NOMO-1 treated with DMSO at 0.1 percent for 48 hours (cell line): ENCODE measurements at regions not wholly inside any gene's neighbourhood (a gene's known extent, or its start where the extent isn't known, plus 50 kb on each side); places are given as distances from the start of the nearest gene placed in this dataset.
A peak's percentile ranks its signal among the peaks of the same experiment; 100 is the strongest.

Experiments used
- DNase-seq: peaks from one replicate; lab custom pipeline; 2025; ENCODE audit not compliant: unreplicated experiment; lab: John Stamatoyannopoulos, UW

DNA sequence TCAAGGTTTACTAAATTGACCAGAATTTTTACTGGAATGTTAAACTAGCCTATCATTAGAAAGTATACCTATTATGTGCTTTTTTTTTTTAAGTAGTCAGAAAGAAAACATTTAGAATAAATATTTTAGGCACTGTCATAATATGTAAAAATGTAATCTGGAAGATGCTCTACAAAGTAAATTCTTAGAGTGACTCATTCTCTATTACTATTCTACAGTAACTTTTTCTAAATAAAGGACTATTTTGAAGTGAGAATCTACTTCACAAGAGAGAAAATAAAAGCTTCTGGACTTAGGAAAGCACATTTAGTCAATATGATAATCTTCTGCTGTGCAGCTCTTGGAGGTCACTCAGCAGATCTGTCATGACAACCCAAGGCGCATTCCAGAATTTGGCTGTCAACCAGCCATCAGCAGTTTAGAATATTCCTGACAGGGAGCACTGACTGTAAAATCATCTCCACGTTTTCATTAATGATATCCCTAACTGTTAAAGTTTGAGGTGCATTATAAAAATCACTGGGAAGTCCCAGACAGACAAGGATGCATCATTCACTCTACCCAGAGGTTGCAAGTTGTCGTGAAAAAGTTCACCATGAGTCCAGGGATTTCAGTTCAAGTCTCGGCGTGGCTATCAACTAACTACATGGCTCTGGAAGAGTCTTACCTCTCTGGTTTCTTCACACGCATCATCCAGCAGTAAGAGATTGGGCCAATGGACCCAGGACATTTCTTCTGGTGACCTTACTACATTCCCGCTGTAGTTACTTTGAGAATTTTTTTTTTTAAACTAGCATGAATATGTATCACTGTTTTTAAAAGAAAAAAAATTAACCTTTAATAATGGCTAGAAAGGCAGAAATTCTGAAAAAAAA lies 374.9 kb downstream of the GJA1 start:
- DNase-seq = no peak

DNA sequence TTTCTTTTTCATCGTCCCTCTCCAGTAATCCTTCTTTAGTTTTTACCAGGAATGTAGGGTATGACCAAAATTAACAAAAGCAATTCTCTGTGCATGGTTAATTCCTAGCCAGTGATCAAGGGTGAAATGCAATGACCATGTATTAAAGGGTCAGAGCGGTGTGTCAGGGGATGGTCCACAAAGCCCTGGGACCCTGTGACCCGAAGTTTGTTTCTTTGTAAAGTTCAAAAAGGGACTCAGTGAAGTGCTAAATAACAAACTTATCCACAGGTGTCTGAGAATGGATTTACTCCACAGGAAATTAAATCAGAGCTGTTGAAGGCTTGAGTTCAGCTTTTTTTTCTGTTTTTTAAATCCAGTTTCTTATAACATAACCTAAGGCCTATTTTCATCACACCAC lies 375.7 kb downstream of the GJA1 start:
- DNase-seq = no peak

DNA sequence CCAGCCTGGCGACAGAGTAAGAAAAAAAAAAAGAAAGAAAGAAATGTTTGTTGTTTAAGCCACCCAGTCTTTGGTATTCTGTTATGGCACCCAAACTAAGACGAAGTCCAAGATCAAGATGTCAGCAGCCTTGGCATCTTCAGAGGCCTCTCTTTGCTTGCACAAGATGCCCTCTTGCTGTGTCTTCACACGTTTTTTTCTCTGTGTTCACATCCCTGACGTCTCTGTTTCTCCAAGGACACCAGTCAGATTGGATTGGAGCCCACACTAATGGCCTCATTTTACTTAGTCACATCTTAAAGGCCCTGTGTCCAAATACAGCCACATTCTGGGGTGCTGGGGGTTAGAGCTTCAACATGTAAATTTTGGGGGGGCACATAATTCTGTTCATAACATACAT lies 380.9 kb downstream of the GJA1 start:
- no peak for DNase-seq

DNA sequence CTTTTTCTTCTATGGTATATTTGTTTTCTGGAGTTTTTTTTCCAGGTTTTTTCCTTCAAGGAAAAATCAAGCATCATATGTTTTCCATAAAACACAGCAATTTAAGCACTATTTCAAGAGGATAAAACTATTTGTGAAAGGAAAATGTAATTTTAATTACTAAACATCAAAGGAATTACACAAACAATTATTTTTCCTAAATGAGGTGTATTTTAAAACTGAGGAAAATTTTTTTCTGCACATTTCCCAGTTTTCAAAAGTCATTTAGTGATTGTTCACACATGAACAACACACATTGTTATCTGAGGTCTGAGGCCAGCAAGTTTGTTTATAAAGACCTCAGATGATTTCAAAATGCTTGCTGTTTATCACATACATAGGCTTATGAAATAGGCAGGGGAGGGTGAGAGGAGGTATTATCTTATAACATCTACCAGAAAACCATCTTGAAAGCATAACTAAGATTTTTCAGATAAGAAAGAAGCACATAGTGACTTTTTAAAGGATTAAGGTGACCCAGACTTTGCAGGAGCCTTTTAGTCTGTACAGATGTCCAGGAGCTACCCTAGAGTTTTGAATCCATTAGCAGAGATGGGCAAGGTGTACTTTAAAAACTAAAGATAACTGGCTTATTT lies 381.6 kb downstream of the GJA1 start:
- DNase-seq = no peak

DNA sequence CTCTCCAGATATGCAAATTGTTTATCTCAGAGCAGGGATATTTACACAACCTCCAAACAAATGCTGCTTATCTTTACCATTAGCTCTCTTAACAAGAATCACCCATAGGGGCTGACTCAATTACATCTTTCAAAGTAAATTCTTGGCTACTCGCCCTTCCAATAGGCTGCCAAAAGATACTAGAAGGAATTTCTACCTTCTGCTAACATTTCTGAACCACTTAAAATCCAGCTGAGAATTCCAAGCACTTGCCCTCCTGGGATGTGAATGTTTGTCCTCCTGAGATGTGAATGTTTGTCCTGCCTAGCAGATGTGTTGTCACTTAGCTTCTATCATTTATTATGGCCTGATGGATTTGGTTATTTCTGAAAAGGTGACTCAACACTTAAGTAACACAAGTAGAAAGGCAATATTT lies 388.0 kb downstream of the GJA1 start:
- no peak for DNase-seq

DNA sequence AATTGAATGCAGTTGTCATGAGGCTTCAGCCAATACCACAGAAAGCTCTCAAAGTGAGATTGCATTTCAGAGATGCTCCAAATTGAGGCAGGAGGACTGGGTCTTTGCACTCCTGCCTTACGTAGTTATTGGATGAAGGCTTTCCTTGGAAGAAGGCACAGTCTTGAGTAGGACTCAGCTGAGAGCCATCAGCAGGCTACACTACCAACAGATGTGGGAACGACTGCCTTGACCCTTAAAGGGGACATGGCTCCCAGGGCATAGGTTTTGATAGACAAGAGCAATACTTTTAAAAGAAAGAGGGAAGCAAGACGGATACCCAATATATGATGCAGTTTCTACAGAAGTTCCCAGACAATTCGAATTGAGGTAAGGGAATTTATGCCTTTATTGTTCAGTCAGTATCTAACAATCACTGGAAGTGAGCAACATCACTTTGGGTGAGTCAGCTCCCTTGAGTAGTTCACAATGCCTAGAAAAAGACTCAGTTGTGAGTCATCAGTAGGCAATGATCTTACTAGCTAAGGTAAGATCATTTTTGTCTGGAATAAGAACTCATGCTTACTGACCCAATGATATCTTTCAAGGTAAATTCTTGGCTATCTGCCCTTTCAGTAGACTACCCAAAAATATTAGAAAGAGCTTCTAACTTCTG lies 390.8 kb downstream of the GJA1 start:
- no peak for DNase-seq

DNA sequence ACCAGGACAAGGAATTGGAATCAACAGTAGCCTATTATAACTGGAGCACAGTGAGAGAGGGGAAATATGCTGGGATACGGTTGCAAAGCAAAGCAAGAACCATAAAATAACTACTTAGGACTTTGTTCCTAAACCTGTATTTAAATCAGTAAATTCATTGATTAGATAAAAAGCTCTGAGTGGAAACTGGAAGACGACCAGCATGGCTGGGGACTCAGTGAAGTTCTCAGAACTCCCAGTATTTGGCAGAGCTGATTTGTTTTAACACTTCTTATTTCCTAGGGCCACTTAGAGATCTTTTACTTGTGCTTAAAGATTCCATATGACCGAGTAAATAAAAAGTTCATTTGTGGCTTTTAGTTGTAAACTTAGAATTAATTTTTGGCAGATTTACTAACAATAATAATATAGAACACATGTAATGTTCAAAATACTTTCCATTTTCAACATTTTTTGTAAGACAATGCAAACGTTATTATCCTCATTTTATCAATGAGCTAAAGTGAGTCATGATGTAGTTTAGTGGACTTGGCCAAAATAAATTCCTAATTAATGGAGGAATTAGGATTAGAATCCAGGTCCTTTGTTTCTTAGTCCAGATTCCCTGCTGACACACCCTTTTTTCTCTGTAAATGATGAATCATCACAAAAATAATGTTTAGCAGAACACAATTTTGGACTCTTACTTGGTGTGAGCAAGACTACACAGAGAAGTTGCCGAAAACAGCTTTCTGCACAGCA lies 392.9 kb downstream of the GJA1 start:
- DNase-seq = no peak

DNA sequence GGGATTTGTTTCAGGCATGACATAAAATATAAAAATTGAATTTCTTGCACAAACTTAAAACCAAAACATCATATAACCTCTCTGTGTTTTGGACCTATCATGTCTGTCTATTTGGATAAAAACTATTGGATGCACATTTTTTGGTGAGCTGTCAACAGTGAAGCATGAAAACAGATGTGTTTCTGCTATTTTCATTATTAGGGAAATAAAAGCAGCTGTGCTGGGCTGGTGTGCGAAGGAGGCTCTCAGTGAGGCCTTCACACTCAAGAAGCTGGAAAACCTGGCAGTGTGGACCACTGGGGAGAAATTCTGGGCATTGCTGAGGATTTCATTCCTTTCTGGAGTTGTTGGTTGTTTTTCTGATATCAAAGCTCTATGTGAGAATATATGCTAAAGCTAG lies 395.3 kb downstream of the GJA1 start:
- DNase-seq = no peak

DNA sequence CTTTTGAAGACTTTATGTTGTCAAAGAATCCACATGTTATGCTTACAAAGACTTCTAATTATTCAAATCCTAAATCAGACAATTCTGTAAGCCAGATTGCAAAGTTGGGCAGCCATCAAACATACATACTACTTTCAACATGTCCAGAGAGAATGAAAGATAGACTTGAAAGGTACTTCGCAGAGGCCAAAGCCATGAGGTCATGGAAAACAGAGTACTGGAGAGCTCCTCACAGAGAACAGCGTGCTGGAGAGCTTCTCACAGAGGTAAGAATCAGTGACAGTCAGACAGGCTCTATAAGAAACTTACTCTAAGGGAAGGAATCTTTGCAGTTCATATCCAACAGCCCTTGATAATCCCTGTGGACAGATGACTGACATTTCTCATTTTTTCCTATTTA lies 400.2 kb downstream of the GJA1 start:
- DNase-seq = no peak

DNA sequence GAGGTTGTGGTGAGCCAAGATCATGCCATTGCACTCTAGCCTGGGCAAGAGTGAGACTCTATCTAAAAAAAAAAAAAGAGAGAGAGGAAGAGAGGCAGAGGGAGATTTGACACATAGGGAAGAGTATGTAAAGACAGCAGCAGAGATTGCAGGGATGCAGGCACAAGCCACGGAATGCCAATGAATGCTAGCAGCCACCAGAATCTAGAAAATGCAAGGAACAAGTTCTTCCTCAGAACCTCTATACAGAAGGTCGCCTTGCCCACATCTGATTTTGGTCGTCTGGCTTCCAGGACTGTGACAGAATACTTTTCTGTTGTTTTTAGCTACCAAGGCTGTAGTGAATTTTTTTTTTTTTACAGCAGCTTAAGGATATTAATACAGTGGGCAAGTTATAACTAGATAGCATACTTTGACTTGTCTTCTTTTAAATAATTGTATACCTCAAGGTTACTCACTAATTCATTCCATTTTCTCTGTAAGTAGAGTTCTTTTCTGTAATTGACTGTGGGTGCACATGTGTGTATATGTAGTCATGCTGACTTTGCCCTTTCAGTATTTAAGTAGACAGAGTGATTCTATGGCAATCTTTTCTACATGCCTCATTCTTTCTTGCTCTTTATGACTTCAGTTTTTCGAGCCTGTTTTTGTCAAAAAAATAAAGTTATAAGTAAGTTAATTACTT lies 402.2 kb downstream of the GJA1 start:
- DNase-seq = no peak

DNA sequence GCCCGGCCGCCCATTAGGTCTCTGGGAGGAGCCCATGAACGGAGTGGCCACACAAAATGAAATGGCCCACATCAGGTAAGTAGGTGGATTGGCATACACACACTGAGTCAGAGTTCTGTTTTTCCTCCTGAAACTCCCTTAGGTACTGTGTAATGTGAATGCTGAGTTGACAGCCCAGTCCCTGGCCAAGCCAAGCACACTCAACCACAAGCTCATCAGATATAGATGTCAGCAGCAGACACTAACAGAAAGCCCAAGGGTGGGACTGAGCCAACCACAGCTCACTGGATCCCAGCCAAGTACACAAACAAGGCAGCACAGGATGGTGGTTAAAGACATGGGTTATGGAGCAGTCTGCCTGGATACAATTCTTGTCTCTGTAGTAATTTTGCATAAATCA lies 403.4 kb downstream of the GJA1 start:
- DNase-seq = no peak

DNA sequence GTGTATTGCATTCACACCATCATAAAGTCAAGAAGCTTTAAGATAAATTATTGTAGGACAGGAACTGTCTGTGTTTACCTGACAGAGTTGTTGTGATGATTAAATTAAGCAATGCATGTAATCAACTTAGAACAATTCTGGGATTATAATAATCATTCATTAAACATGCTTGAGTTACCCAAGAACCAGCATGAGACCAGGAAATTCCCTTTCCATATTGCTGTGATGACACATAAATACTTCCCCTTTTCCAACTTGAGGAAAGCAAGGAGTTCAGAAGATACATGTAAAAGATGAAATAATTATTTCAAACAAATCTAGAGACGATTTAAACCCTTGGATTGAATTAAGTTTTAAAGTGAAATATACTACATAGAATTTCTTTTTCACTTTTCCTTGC lies 404.4 kb downstream of the GJA1 start:
- no peak for DNase-seq

DNA sequence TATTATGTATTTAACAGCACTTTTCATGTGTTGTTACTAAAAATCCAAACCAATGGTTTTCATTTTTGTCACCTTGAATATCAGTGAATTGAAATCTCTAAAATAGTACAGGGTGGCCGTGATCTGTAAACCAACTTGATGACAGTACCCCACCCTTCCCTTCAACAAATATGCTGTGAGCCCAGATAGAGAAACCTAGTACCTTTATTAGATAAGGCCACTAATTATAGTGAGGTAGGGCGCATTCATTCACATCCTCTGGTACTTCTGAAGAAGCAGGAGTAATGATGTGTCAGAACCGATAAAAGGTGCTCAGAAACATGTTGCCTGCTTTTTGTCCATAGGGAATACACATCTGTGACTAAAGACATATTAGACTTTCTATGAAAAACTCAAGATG lies 409.5 kb downstream of the GJA1 start:
- DNase-seq = no peak

DNA sequence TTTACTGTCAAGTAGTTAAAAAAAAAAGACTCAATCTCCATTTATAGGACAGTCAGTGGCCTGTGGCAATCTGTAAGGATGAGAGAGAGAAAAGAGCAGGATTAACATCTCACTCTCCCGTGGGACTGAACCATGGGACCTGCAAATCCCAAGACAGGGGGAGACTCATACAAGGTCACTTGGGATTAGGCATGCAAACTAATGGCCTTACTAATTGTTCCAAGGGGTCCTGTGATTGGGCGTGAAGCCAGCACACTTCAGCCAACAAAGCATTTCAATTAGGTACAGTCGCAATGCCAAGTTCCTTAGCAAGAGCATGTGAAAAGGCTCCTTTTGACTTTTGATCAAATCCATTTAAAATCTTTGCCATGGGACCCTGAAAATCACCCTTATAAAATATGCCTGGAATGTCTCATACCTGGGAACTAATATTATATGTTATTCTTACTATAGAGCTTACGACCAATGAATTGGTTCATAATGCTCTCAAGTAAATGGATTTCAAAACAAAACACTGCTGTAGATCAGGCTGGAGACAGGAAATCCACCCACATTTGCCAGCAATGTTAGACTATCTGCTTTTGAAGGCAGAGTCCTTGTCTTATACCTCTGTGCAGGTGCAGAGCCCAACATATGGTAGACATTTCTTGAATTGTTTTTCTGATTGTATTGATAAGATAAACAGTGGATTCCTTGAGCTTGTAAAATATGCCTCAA lies 412.5 kb downstream of the GJA1 start:
- no peak for DNase-seq

DNA sequence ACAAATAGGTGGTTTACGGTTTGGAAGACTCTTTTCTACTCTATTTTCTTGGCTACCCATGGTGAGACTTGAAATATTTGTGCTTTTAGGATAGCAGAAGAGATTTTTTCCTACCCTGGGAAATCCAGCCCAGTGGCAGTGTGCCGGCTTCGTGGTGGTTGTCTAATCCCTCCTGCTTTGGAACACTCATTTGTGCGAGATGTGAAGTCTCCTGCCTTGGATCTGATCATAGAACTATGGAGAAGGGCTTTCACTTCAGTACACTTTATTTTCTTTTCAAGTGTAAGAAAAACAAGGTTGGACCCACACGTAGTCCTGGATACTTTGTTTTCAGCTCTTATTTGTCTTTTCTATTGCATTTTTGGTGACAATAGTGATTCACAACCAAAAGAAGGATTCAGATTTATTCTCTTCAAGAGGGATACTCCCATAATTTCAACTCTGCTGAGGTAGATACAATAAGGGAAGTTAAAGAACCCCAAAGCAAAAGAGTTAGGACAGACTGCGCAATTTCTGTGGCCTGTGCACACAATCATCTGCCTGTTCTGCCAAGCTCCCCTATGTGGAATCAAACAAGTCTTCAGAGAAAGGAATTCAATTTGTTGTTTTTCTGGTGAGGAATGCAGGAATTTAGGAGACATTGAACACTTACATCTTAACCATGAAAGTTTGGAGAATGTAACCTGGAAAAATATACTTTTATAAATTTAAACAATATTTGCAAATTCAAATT lies 413.2 kb downstream of the GJA1 start:
- DNase-seq = no peak

DNA sequence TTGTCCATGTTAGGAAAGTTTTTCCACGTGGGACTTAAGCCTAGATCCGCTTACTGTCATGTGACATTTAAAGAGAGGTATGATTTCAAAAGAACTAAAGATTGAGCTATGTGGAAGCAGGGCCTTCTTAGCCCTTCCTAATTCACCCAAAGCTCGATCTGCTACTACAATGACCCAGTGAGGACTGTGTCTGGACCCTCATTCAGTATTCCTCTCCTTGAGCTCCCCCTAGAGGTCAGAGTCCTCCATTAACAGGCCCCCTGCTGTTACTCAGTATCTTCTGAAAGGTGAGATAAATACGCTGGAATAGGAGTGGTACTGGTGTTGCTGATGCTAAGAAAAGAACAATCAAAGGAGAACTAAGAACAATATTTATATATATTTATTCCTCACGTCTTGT lies 414.0 kb downstream of the GJA1 start:
- peak; percentile 31 for DNase-seq

DNA sequence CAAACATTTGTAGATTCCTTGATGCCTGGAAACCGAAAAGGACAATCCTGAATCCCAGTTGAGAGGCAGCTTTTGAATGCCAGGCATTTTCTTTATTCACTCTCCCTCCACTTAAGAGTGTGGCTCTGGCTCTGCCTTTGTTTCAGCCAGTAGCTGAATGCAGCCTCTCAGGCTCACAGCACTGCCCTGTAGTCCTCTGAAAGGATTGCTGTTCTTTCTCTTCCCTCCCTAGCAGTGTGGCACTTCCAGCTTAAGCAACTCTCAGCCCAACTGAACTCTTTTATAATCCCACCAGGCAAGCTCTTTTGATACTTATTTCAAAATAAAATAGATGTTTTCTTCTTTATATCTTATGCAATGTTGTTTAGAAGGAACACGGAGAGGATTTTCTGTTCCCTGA lies 415.6 kb downstream of the GJA1 start:
- DNase-seq = no peak

DNA sequence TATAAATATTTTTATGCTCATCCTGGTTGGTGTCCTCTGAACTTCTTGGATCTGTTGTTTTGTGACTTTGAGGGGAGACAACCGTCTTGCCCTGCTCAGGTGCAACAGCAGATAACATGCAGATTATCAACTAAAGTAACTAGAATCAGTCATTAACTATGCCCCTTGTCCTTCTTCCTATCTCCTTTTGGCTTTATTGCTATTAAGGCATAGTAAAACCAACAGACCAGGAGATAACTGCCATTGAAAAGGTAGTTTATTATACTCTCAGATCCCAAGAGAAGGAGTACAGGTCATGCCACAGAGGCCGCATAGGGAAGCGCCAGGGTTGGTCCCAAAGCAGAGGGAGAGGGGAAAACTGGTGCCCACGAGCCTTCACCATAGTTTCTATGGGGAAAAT lies 418.2 kb downstream of the GJA1 start:
- no peak for DNase-seq

DNA sequence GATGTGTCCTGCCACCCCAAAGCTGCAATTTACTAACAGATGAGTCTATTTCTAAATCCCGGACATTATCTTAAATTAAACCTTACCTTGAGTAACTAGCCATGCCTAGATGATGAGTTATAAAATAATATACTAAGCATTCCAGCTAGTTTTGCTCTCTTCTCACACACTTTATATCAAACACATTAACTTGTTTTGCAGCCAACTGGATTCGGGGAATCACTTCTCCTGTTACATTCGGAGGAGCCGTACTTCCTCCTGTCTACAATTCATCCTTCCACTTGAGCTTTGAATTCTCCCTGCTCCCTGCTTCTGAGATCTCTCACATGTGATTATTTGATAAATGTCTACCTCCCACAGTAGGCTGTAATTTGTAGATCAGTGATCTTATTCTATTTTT lies 420.1 kb downstream of the GJA1 start:
- no peak for DNase-seq

DNA sequence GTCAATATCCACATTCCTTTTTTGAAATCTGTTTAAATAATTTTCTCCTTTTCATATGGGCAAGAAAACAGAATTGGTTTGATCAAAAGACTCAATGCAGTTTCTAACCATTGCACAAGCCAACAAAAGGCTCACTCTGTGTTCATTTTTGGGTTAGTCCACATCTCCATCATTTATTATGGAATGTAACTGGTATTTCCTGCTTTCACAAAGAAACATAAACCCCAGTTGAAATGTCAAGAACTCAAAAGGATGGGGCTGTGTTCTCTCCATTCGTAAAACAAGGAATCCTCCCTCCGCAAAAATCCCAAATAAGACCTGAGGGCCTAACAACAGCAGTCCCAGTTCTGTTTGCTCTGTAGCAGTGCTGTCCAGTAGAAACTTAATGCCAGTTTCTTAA lies 420.9 kb downstream of the GJA1 start:
- no peak for DNase-seq
